ENCODE measurements at regions not wholly inside any gene's neighbourhood (a gene's known extent, or its start where the extent isn't known, plus 50 kb on each side); places are given as distances from the start of the nearest gene placed in this dataset.

- POLR2A ChIA-PET = no interaction called here
- no peaks in the 10 kb centered on the region for H3K36me3 Mint-ChIP-seq
Measured at GRCh38 chr7:153432063-153432462, 620.1 kb upstream of the DPP6 start.

GRCh38 chr7:153433223-153433622, 619.0 kb upstream of the DPP6 start:
- H3K36me3 Mint-ChIP-seq = no peaks in the 10 kb centered on the region
- no peaks in the 10 kb centered on the region for H3K9me3 ChIP-seq
- H3K27ac ChIP-seq (ENCODE audit: low read length) = no peak overlapping the region
- H3K27ac Mint-ChIP-seq = no peak overlapping the region
- no peaks in the 10 kb centered on the region for H3K36me3 ChIP-seq (ENCODE audit: control insufficient read depth in 2 of 2, extremely low read depth in 1 of 2, insufficient read depth in 1 of 2, low read length in 1 of 2)
- DNase-seq = no peak
- 80% methylated on average over 2 of the region's 8 CpGs for WGBS (ENCODE audit: insufficient coverage)
- no peak for ATAC-seq (replicated peaks in 1 of 4)
- peaks cover 7 to 15% (median 14%) of the 10 kb centered on the region in 3 donors for H3K9me3 Mint-ChIP-seq
- no peak overlapping the region for H3K4me3 ChIP-seq (ENCODE audit: control insufficient read depth in 1 of 2, extremely low read depth in 1 of 2, low read length in 1 of 2)
- no peaks in the 10 kb centered on the region for H3K27me3 Mint-ChIP-seq
- no peaks in the 10 kb centered on the region for H3K27me3 ChIP-seq (replicated peaks in 1 of 2; ENCODE audit: control insufficient read depth in 2 of 2, extremely low read depth in 1 of 2, insufficient read depth in 2 of 2, low read length in 1 of 2)
- no peaks in the 10 kb centered on the region for H3K4me1 Mint-ChIP-seq
- no peaks in the 10 kb centered on the region for H3K4me1 ChIP-seq (ENCODE audit: control insufficient read depth in 1 of 2, extremely low read depth in 1 of 2, insufficient read depth in 2 of 2, low read length in 2 of 2)
- ChIA-PET CTCF (no interaction called here), POLR2A (no interaction called here)
- no peak overlapping the region for H3K4me3 Mint-ChIP-seq

More at GRCh38 chr7:153432063-153432462, 620.1 kb upstream of the DPP6 start:
- H3K4me3 ChIP-seq (ENCODE audit: control insufficient read depth in 1 of 2, extremely low read depth in 1 of 2, low read length in 1 of 2) = no peak overlapping the region
- no peaks in the 10 kb centered on the region for H3K4me1 ChIP-seq (ENCODE audit: control insufficient read depth in 1 of 2, extremely low read depth in 1 of 2, insufficient read depth in 2 of 2, low read length in 2 of 2)
- Mint-ChIP-seq H3K4me1 (no peaks in the 10 kb centered on the region), H3K4me3 (no peak overlapping the region), H3K9me3 (peaks cover 4 to 18% (median 15%) of the 10 kb centered on the region in 3 donors), H3K27ac (no peak overlapping the region), H3K27me3 (no peaks in the 10 kb centered on the region)
- no peaks in the 10 kb centered on the region for H3K27me3 ChIP-seq (replicated peaks in 1 of 2; ENCODE audit: control insufficient read depth in 2 of 2, extremely low read depth in 1 of 2, insufficient read depth in 2 of 2, low read length in 1 of 2)
- H3K27ac ChIP-seq (ENCODE audit: low read length) = no peak overlapping the region
- 90% methylated on average over 2 of the region's 8 CpGs for WGBS (ENCODE audit: insufficient coverage)
- CTCF ChIA-PET = no interaction called here
- ATAC-seq (replicated peaks in 1 of 4) = no peak
- no peaks in the 10 kb centered on the region for H3K9me3 ChIP-seq
- DNase-seq = no peak
- no peaks in the 10 kb centered on the region for H3K36me3 ChIP-seq (ENCODE audit: control insufficient read depth in 2 of 2, extremely low read depth in 1 of 2, insufficient read depth in 1 of 2, low read length in 1 of 2)

- Mint-ChIP-seq H3K27ac (no peak overlapping the region), H3K36me3 (no peaks in the 10 kb centered on the region), H3K27me3 (no peaks in the 10 kb centered on the region), H3K4me3 (no peak overlapping the region), H3K4me1 (no peaks in the 10 kb centered on the region), H3K9me3 (peaks cover 3 to 16% (median 7%) of the 10 kb centered on the region in 3 donors)
- no peaks in the 10 kb centered on the region for H3K9me3 ChIP-seq
- ATAC-seq (replicated peaks in 1 of 4) = no peak
- DNase-seq = no peak
- 57% methylated on average over 3 of the region's 5 CpGs for WGBS (ENCODE audit: insufficient coverage)
- POLR2A ChIA-PET = no interaction called here
- CTCF ChIA-PET = no interaction called here
- H3K27ac ChIP-seq (ENCODE audit: low read length) = no peak overlapping the region
- peaks cover 0 to 8% of the 10 kb centered on the region in 2 experiments for H3K27me3 ChIP-seq (replicated peaks in 1 of 2; ENCODE audit: control insufficient read depth in 2 of 2, extremely low read depth in 1 of 2, insufficient read depth in 2 of 2, low read length in 1 of 2)
- no peak overlapping the region for H3K4me3 ChIP-seq (ENCODE audit: control insufficient read depth in 1 of 2, extremely low read depth in 1 of 2, low read length in 1 of 2)
- no peaks in the 10 kb centered on the region for H3K36me3 ChIP-seq (ENCODE audit: control insufficient read depth in 2 of 2, extremely low read depth in 1 of 2, insufficient read depth in 1 of 2, low read length in 1 of 2)
- no peaks in the 10 kb centered on the region for H3K4me1 ChIP-seq (ENCODE audit: control insufficient read depth in 1 of 2, extremely low read depth in 1 of 2, insufficient read depth in 2 of 2, low read length in 2 of 2)
Measured at GRCh38 chr7:153440715-153441114, 611.5 kb upstream of the DPP6 start.

- peaks cover 0 to 12% (median 0%) of the 10 kb centered on the region in 3 donors for H3K9me3 Mint-ChIP-seq
- CTCF ChIA-PET = no interaction called here
- H3K36me3 Mint-ChIP-seq = no peaks in the 10 kb centered on the region
- no peaks in the 10 kb centered on the region for H3K4me1 ChIP-seq (ENCODE audit: control insufficient read depth in 1 of 2, extremely low read depth in 1 of 2, insufficient read depth in 2 of 2, low read length in 2 of 2)
- no peaks in the 10 kb centered on the region for H3K9me3 ChIP-seq
- ATAC-seq (replicated peaks in 1 of 4) (no peak), DNase-seq (no peak)
- no peaks in the 10 kb centered on the region for H3K4me1 Mint-ChIP-seq
- H3K27me3 ChIP-seq (replicated peaks in 1 of 2; ENCODE audit: control insufficient read depth in 2 of 2, extremely low read depth in 1 of 2, insufficient read depth in 2 of 2, low read length in 1 of 2) = peaks cover 0 to 12% of the 10 kb centered on the region in 2 experiments
- POLR2A ChIA-PET = no interaction called here
- no peak overlapping the region for H3K4me3 ChIP-seq (ENCODE audit: control insufficient read depth in 1 of 2, extremely low read depth in 1 of 2, low read length in 1 of 2)
- H3K27me3 Mint-ChIP-seq = no peaks in the 10 kb centered on the region
- no peaks in the 10 kb centered on the region for H3K36me3 ChIP-seq (ENCODE audit: control insufficient read depth in 2 of 2, extremely low read depth in 1 of 2, insufficient read depth in 1 of 2, low read length in 1 of 2)
- no peak overlapping the region for H3K27ac ChIP-seq (ENCODE audit: low read length)
- no peak overlapping the region for H3K27ac Mint-ChIP-seq
- WGBS (ENCODE audit: insufficient coverage) = 75% methylated on average over 6 of the region's 7 CpGs
- no peak overlapping the region for H3K4me3 Mint-ChIP-seq
Measured at GRCh38 chr7:153443032-153443701, 609.0 kb upstream of the DPP6 start.

- no peaks in the 10 kb centered on the region for H3K36me3 ChIP-seq (ENCODE audit: control insufficient read depth in 2 of 2, extremely low read depth in 1 of 2, insufficient read depth in 1 of 2, low read length in 1 of 2)
- H3K27me3 ChIP-seq (replicated peaks in 1 of 2; ENCODE audit: control insufficient read depth in 2 of 2, extremely low read depth in 1 of 2, insufficient read depth in 2 of 2, low read length in 1 of 2) = peaks cover 0 to 9% of the 10 kb centered on the region in 2 experiments
- DNase-seq = no peak
- Mint-ChIP-seq H3K36me3 (no peaks in the 10 kb centered on the region), H3K4me1 (no peaks in the 10 kb centered on the region), H3K9me3 (peaks cover 0 to 7% (median 3%) of the 10 kb centered on the region in 3 donors), H3K27me3 (no peaks in the 10 kb centered on the region), H3K4me3 (no peak overlapping the region), H3K27ac (no peak overlapping the region)
- POLR2A ChIA-PET = no interaction called here
- no peak overlapping the region for H3K27ac ChIP-seq (ENCODE audit: low read length)
- CTCF ChIA-PET = no interaction called here
- 83% methylated on average over 7 of the region's 8 CpGs for WGBS (ENCODE audit: insufficient coverage)
- no peak for ATAC-seq (replicated peaks in 1 of 4)
- H3K4me3 ChIP-seq (ENCODE audit: control insufficient read depth in 1 of 2, extremely low read depth in 1 of 2, low read length in 1 of 2) = no peak overlapping the region
- H3K4me1 ChIP-seq (ENCODE audit: control insufficient read depth in 1 of 2, extremely low read depth in 1 of 2, insufficient read depth in 2 of 2, low read length in 2 of 2) = no peaks in the 10 kb centered on the region
- no peaks in the 10 kb centered on the region for H3K9me3 ChIP-seq
Measured at GRCh38 chr7:153444641-153445040, 607.6 kb upstream of the DPP6 start.

- H3K4me1 ChIP-seq (ENCODE audit: control insufficient read depth in 1 of 2, extremely low read depth in 1 of 2, insufficient read depth in 2 of 2, low read length in 2 of 2) = no peaks in the 10 kb centered on the region
- peaks cover 0 to 7% of the 10 kb centered on the region in 2 experiments for H3K27me3 ChIP-seq (replicated peaks in 1 of 2; ENCODE audit: control insufficient read depth in 2 of 2, extremely low read depth in 1 of 2, insufficient read depth in 2 of 2, low read length in 1 of 2)
- ATAC-seq (replicated peaks in 1 of 4) (no peak), DNase-seq (no peak)
- Mint-ChIP-seq H3K36me3 (no peaks in the 10 kb centered on the region), H3K27ac (no peak overlapping the region), H3K4me1 (no peaks in the 10 kb centered on the region), H3K4me3 (no peak overlapping the region), H3K9me3 (peaks cover 0 to 11% (median 3%) of the 10 kb centered on the region in 3 donors), H3K27me3 (no peaks in the 10 kb centered on the region)
- no peak overlapping the region for H3K4me3 ChIP-seq (ENCODE audit: control insufficient read depth in 1 of 2, extremely low read depth in 1 of 2, low read length in 1 of 2)
- WGBS (ENCODE audit: insufficient coverage) = 65% methylated on average over 3 of the region's 5 CpGs
- CTCF ChIA-PET = no interaction called here
- H3K9me3 ChIP-seq = no peaks in the 10 kb centered on the region
- no peak overlapping the region for H3K27ac ChIP-seq (ENCODE audit: low read length)
- H3K36me3 ChIP-seq (ENCODE audit: control insufficient read depth in 2 of 2, extremely low read depth in 1 of 2, insufficient read depth in 1 of 2, low read length in 1 of 2) = no peaks in the 10 kb centered on the region
- POLR2A ChIA-PET = no interaction called here
Measured at GRCh38 chr7:153445641-153446040, 606.6 kb upstream of the DPP6 start.

- 30% methylated on average over 2 of the region's 2 CpGs for WGBS (ENCODE audit: insufficient coverage)
- no peaks in the 10 kb centered on the region for H3K4me1 Mint-ChIP-seq
- Histone ChIP-seq H3K4me3 (ENCODE audit: control insufficient read depth in 1 of 2, extremely low read depth in 1 of 2, low read length in 1 of 2) (no peak overlapping the region), H3K9me3 (no peaks in the 10 kb centered on the region), H3K27me3 (replicated peaks in 1 of 2; ENCODE audit: control insufficient read depth in 2 of 2, extremely low read depth in 1 of 2, insufficient read depth in 2 of 2, low read length in 1 of 2) (peaks cover 0 to 7% of the 10 kb centered on the region in 2 experiments), H3K4me1 (ENCODE audit: control insufficient read depth in 1 of 2, extremely low read depth in 1 of 2, insufficient read depth in 2 of 2, low read length in 2 of 2) (no peaks in the 10 kb centered on the region), H3K27ac (ENCODE audit: low read length) (no peak overlapping the region), H3K36me3 (ENCODE audit: control insufficient read depth in 2 of 2, extremely low read depth in 1 of 2, insufficient read depth in 1 of 2, low read length in 1 of 2) (no peaks in the 10 kb centered on the region)
- H3K27me3 Mint-ChIP-seq = no peaks in the 10 kb centered on the region
- H3K27ac Mint-ChIP-seq = no peak overlapping the region
- DNase-seq (no peak), ATAC-seq (replicated peaks in 1 of 4) (no peak)
- H3K4me3 Mint-ChIP-seq = no peak overlapping the region
- peaks cover 3 to 16% (median 8%) of the 10 kb centered on the region in 3 donors for H3K9me3 Mint-ChIP-seq
- CTCF ChIA-PET = no interaction called here
- POLR2A ChIA-PET = no interaction called here
- no peaks in the 10 kb centered on the region for H3K36me3 Mint-ChIP-seq
Measured at GRCh38 chr7:153446490-153446889, 605.7 kb upstream of the DPP6 start.

Measured in T-cell (primary cell).